ENCODE measurements at regions not wholly inside any gene's neighbourhood (a gene's known extent, or its start where the extent isn't known, plus 50 kb on each side); places are given as distances from the start of the nearest gene placed in this dataset.
"Not testable (repeated sequence)": the region's sequence is repeated elsewhere in the genome, so short reads cannot be mapped to it uniquely, and the experiment has no call there.

GRCh38 chr16:79895053-79895916 lies 294.7 kb upstream of the MAF start:
- no peak for DNase-seq (ENCODE audit: low read depth in 3 of 3)

GRCh38 chr16:79893445-79893844 lies 292.9 kb upstream of the MAF start:
- no peak for DNase-seq (ENCODE audit: low read depth in 3 of 3)

GRCh38 chr16:79892278-79892677 lies 291.7 kb upstream of the MAF start:
- DNase-seq (ENCODE audit: low read depth in 3 of 3): no peak

GRCh38 chr16:79891458-79891857 lies 290.9 kb upstream of the MAF start:
- DNase-seq (ENCODE audit: low read depth in 3 of 3): no peak

GRCh38 chr16:79887541-79888540 lies 287.3 kb upstream of the MAF start:
- DNase-seq (ENCODE audit: low read depth in 3 of 3): no peak

DNA sequence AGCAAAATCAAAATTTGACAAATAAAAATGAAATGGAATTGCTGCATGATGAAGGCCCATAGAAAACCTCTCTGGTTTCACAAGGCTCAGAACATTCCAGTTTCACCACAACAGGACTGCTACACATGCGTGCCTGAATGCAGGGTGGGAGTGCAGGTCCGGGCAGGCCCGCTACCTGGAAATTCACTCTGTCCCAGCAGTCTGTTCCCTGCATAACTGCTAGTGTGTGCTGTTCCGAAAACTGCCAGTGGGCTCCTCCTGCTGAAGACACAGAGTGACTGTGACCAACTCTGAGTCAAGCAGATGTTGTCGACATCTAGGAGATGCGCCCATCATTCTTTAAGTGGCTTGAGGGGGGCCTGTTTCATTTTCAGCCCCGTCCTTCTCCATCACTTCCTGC lies 284.8 kb upstream of the MAF start:
- DNase-seq (ENCODE audit: low read depth in 3 of 3): no peak

DNA sequence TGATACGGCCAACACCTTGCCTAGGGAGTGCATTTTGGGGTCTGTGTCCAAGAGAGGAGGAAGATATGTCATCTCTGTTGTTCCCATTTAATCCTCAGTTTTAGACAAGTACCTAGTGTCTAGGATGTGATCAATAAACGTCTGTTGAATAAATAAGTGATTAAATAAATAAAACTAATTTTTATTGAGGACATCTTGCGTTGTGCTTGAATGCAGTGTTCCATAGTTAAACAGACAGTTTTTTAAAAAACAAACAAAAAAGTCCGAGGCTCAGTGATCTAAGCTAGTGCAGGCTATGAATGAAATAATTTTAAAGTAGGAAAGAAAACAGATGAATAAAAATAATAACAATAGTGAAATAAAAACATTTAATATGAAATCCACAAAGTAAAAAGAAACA lies 283.0 kb upstream of the MAF start:
- no peak for DNase-seq (ENCODE audit: low read depth in 3 of 3)

- DNase-seq (ENCODE audit: low read depth in 3 of 3): no peak
These were observed 281.9 kb upstream of the MAF start for GRCh38 chr16:79882340-79883005.

GRCh38 chr16:79881107-79881506 lies 280.6 kb upstream of the MAF start:
- not testable (repeated sequence) for DNase-seq (ENCODE audit: low read depth in 3 of 3)

GRCh38 chr16:79876332-79876730 lies 275.8 kb upstream of the MAF start:
- DNase-seq (ENCODE audit: low read depth in 3 of 3): no peak

DNA sequence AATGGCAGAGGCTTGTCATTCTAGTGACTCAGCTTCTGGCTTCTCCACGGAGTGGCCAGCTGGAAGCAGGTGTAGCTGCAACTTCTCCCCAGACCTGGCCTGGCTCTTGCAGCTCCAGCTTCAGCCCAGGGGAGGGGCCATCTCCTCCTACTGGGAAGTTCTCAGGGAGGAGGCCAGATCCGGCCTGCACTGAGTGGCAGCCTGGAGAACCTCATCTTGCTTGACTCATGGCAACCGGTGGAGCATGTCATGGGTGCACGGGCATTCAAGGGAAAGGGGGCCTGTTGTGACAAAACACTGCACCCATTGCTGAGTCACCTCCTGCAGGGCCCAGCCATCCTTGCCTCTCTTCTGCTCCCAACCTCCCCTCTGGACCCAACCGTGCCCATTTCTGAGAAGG lies 273.9 kb upstream of the MAF start:
- DNase-seq (ENCODE audit: low read depth in 3 of 3): no peak

DNA sequence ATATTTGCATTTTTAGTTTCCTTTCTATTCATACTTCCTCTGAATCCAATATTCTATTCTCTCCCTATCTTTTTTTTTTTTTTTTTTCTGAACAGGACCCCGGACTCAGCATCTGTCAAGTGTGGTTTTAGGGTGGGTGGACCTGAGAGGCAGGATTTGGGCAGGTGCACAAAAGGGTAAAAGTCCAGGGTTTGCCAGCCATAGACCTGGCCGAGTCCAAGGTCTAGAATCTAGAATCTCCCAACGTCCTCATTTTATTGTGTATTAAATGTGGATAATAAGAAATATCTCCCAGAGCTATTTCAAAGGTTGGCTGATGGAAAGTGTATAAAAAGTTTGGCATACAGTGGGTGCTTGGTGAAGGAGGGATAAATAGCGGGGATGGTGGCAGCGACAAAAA lies 273.3 kb upstream of the MAF start:
- no peak for DNase-seq (ENCODE audit: low read depth in 3 of 3)

DNA sequence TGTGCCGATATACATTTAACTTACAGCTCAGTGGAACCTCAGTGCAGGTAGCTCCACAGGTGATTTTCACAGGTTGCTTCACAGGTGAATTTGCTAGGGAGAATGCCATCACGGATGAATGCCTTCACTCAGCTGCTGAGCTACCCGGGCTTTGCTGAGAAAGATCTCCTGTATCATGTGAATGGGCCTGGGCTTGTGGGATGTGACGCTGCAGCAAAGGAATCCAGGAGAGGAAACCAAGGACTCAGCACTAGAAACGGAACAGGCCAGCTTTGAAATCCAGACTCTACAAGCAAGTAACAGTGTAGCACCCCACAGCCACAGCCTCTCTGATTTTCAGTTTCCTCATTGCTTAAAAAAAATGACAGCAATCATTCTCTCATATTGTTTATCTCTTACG lies 271.4 kb upstream of the MAF start:
- DNase-seq (ENCODE audit: low read depth in 3 of 3): no peak

- no peak for DNase-seq (ENCODE audit: low read depth in 3 of 3)
These were observed 269.7 kb upstream of the MAF start for GRCh38 chr16:79870016-79870886.

- no peak for DNase-seq (ENCODE audit: low read depth in 3 of 3)
These were observed 268.9 kb upstream of the MAF start for GRCh38 chr16:79869304-79870015.

- DNase-seq (ENCODE audit: low read depth in 3 of 3): no peak
These were observed 268.3 kb upstream of the MAF start for GRCh38 chr16:79868841-79869240.

DNA sequence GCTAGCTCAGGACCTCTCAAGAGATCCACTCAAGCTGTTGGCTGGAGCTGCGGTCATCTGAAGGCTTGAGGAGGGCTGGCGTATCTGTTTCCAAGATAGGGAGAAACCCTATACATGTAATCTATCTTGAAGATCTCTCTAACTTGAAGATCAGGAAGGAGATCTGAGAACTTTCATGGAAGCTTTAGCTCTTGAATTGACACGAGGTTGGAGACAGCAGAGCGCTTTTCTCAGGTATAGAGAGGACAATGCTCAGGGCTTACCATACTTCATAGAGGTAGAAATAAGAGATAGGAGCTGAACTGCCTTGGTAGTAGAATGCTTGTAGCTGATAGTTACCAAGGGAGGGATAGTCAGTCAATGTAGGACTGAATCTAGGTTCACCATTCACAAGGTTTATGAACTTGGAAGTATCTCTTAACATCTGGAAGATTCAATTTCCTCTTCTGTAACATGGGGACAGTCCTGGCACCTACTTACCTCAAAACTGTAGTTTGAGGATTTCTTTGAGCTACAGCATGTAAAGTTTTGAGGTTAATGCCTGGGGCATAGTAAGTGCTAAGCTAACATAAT lies 267.0 kb upstream of the MAF start:
- DNase-seq (ENCODE audit: low read depth in 3 of 3): no peak

GRCh38 chr16:79865918-79866317 lies 265.4 kb upstream of the MAF start:
- DNase-seq (ENCODE audit: low read depth in 3 of 3): no peak

DNA sequence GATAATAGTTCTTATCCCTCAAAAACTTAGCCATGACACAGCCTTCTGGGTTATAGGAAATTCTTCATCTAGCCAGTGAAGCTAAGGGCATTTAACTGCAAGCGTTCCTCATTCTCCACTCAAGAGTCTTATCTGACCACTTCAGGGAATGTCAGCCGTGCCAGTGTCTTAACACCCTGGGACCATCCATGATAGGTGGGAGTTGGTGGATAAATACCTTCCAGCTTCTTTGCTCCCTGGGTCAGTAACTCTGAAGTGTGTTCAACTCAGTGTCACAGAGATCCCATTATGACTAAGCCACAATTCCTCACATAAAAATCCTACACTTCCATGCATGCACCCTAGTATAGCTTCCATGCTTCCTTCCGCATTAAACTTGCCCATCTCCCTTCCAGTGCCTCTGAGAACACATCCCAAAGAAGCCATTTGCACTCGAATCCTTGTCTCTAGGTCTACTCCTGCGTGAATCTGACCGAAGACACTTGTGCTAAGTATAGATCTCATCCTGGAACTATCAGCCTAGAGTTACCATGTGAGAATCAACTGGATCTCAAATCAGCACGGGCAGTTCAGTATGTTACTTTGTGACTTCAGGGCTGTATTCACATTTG lies 264.3 kb upstream of the MAF start:
- DNase-seq (ENCODE audit: low read depth in 3 of 3): no peak

Measured in stimulated activated CD4-positive, alpha-beta T cell treated with anti-CD3 and anti-CD28 coated beads, TNF-alpha, amount 100 ng/mL, for 48 hours (primary cell).